NCI-H446 treated with DMSO at 0.1 percent for 48 hours (cell line): ENCODE measurements at regions not wholly inside any gene's neighbourhood (a gene's known extent, or its start where the extent isn't known, plus 50 kb on each side); places are given as distances from the start of the nearest gene placed in this dataset.
"Not testable (repeated sequence)": the region's sequence is repeated elsewhere in the genome, so short reads cannot be mapped to it uniquely, and the experiment has no call there.

Experiments
- DNase-seq: peaks from one replicate; lab custom pipeline; 2025; lab: John Stamatoyannopoulos, UW

DNA sequence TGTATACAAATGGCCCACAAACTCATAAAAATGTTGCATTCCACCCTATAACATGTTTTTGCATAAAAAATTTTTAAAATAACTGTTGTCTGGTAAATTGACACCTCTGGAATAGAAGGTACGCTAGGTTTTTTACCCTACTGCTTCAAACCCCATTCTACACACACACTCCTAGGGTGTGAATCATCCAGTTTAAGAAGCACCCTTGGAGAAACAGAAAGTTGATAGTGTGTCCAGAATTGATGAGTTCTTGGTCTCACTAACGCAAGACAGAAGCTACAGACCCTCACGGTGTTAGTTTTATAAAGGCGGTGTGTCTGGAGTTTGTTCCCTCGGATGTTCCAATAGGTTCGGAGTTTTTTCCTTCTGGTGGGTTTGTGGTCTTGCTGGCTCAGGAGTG lies 158.5 kb downstream of the KLRB1 start:
- DNase-seq = no peak

DNA sequence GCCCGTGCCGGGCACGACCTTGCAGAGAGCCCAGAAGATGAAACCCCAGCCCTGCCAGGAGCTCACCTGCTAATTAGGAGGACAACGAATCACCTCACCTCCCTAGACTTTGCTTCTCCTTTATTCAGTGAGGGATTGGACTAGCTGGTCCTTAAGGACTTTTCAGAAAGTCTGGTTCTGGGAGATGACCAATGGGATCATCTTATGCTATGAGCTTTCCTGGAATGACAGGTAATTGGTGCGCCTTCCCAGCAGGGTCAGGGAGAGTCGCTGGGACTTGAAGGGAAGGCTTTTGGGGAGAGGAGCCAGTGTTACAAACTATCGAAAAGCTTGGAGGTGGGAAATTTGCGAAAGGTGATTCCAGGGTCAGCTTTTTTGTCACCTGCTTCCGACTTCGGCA lies 159.1 kb downstream of the KLRB1 start:
- DNase-seq = not testable (repeated sequence)

DNA sequence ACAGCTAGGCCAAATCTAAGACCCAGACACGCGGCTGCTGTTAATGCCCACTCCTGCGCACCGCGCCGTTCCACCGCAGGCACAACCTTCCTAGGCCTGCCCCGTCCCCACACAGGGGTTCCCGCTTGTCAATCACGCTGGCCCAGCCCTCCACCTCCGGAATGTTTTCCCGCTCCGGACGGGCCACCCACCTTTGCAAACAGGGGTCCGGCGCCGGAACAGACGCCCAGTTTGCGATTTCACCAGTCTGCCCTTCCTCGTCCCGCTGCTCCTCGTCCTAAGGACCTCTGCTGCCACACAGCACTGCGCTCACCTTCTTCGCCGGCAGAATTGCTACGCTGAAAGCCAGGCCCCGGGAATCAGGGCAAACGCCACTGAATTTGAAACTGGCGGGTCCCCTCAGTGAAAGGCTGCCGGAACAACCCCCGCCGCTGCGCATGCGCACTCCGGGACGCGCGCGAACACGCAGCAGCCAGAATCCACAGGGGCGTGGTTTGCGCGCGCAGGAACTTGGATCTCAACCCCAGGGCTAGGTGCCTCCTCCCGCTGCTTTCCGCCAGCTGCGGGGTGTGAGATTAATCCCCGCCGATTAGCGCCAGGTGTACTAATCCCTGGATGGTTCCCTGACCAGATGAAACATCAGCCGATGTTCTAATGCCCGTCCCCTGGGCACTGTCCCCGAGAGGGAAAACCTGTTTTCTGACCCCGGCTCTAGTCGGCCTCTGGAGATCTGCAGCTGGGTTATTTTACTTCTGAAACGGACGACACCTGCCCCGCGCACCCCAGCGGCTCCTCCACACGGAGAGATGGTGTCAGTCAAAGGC lies 159.7 kb downstream of the KLRB1 start:
- DNase-seq = peak; percentile 63

DNA sequence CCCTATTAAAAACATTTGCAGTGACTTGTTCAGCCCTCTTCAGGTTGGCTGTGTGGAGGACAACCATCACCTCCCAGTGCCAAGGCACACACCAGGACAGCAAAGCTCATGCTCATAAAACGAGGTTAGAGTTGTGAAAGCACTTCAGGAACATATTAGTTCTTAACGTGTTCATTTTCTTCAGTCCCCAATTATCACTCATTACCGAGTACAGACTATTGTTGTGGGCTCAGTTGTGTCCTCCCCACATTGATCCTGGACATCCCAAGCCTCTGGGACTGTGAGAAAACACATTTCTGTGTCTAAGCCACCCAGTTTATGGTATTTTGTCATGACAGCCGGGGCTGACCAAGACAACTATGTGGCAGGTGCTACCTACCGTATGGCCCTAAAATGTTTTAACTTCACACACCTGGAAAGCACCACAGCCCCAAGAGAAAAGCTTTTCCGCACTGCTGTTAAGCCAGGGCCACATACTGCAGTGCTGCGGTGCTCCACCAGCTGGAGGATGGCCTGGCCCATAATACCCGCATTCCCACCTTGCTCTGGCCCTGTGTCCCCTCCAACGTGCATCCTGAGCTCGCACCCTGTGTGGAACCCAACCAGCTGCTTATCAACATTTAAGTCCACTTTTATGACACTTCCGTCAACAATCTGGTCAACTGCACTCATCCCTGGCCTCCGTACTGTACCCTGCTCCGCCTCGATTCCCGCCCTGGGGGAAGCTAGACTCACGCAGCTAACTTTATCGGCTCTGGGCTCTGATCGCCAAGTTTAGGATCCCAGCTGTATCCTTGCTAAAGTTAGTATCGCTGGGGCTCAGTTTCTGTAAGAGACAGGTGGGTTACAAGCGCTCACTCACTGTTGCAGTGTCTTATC lies 160.6 kb downstream of the KLRB1 start:
- DNase-seq = not testable (repeated sequence)

DNA sequence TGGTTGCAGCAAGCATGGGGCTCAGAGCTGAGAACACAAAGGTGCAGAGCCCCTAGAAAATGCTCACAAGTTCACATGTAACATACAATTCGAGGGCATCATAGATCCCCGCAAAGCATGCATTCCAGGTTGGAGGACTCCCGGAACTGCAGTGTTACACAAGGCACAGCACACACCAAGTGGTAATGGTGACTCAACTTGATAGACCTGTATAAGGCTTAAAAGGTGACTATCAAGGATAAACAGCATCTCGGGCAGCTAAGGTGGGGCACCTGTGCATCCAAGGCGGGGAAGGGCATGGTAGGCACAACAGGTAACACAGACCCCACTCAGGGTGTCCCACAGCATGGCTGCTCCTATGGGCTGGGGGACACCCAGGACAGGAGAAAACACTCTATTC lies 167.3 kb downstream of the KLRB1 start:
- DNase-seq = not testable (repeated sequence)

DNA sequence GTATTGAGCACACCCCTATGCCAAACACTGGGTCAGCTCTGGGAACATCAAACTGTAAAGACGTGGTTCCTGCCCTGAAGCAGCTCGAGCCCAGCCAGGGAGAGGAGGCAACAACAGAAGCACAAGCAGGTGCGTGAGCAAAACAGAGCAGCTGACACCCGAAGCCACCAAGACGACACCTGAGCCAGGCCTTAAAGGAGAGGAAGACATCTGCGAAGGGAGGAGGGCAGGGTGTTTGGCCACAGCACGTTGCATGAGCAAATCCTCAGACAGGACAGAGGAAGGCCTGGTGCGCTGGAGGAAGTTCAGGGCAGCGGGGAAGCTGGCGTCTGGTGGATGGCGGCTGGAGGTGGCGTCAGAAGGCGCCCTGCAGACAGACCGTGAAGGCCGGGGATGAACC lies 172.0 kb downstream of the KLRB1 start:
- DNase-seq = not testable (repeated sequence)

DNA sequence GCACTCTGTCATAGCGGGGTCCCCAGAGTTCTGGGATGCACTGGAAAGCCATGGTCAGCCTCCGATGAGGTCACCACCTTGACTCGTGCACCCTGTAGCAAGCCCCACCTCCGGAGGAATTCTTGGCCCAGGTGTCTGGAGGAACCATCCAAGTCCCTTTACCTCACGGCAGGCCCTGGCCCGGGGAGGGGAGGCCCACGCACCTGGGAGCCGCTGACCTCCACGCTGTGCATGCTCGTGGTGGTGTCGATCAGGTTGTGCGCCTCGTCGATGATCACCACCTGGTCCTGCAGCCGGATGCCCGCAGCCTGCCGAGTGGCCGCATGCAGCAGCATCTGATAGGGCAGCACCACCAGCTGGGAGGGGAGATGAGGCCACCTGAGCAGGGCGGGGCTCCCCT lies 177.3 kb downstream of the KLRB1 start:
- DNase-seq = not testable (repeated sequence)

DNA sequence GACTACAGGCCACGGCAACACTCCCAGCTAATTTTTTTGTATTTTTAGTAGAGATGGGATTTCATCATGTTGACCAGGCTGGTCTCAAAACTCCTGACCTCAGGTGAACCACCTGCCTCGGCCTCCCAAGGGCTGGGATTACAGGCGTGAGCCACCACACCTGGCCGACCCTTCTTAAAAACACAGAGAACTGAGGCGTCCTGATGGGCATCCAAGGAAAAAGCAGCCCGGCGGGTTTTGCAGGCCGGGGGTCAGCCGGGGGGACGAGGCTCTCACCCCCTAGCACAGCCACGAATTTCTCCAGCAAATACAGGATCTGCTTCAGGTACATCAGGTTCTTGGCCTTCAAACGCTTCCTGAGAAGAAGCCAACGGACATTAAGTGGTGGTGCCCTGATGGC lies 178.9 kb downstream of the KLRB1 start:
- not testable (repeated sequence) for DNase-seq

DNA sequence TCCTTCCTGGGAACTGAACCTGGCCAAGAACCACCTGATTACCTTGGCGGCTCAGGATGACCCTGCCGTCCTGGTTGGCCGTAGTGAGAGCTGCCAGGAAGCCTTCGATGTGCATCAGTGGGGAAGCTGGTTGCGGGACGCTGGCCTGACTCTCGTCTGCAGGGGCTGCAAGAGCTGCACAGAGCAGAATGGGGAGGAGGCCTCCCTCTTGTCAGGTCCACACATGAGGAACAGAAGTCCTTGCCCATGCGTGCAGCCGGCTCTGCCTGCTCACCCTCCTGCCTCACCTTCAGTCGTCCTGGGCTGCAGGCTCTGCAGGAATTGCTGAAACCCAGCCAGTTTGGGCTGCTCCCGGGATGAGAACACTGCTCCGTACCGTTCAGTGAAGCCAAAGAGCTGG lies 182.3 kb downstream of the KLRB1 start:
- not testable (repeated sequence) for DNase-seq

DNA sequence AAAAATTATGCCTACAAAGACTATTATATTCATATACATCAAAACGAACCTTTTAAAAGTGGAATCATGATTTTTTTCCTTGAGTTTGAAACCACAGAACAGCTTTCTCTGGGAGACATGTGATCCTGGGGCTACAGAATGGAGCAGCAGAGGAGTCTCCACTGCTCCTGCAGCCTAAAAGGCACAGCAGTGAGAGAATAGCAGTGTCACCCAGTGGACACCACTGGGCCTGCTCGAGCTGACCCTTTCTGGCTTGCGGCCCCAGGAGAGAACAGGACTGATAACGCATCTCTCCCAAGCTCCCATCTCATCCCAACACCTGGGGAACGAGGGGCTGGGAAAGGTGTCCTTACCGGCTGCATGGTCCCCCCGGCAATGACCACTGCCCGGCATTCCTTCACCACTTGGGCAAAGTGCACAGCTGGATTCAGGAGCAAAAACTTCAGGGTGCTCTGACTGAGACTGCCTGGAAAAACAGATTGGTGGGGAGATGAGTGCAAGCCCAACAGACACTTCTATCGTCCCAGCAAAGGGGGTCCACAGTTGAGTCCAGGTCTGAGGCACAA lies 183.5 kb downstream of the KLRB1 start:
- not testable (repeated sequence) for DNase-seq

DNA sequence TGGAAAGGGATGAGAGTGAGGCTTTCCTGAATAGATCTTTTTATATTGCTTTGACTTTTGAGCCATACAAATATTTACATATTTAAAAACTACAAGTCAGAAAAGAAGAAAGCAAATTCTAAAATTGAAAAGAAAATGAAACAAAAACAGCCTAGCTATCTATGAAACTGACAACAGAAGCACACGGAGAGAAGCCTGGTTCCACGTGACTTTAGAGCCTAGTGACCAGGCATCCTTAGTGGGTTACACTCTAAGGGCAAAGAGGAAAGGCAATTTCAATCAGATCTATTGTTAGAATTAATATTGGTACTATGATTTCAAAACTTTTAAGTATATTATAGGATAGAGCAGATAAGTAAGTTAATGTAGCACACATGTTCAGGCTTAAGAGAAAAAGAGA lies 185.0 kb downstream of the KLRB1 start:
- DNase-seq = not testable (repeated sequence)

DNA sequence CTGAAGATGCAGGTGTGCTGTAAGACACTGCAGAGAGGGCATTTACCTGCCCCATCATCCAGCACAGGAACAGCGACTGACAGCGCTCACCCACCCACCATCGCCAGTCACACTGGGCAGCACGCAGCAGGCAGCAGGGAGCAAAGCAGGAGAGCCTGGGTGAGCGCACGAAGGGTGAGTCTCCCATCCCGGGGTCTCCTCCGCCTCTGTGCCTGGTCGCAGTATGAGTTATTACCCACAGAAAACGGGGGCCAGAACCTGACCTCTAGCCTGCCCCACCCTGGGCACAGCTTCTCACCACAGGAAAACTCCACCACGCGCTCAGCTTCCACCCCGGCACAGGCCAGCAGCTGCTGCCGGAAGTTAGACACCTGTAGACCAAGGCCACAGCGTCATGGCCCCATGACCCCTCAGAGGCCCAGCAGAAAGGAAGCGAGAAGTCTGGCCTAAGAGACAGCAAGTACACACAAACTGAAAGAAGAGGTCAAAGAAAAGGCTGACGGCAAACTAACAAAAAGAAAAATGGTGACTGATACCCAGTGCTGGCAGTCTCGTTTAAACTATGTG lies 186.1 kb downstream of the KLRB1 start:
- not testable (repeated sequence) for DNase-seq

DNA sequence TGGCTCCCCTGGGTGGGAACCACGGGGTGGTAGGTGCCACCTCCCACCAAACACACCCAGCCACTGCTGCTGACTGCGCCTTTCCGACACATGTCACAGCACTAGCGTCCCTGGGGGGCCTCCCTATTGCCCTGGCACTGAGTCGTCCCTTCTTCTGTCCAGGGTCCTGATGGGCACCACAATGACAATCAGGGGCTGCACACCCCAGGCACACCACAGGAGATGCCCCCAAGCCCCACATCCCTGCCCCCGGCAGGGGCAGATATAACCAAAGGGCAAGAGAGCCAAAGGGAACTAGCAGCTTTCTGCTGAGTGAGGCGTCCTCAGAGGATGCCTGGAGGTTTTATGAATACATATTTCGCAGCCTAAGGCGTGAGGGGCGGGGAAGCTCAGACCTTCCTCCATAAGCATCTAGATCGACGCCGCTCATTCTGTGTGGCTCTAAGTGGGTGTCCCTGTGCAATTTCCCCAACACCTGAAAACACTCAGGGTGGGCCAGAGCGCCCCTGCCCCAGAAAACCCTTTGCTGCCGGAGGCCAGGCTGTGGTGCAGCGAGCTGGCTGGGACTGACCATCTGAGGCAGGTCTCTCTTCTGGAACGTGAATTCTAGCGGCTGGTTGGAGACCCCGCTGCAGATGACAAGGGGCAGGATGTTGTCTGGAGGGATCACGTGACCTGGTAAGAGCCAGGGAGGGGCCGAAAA lies 186.7 kb downstream of the KLRB1 start:
- DNase-seq = not testable (repeated sequence)

DNA sequence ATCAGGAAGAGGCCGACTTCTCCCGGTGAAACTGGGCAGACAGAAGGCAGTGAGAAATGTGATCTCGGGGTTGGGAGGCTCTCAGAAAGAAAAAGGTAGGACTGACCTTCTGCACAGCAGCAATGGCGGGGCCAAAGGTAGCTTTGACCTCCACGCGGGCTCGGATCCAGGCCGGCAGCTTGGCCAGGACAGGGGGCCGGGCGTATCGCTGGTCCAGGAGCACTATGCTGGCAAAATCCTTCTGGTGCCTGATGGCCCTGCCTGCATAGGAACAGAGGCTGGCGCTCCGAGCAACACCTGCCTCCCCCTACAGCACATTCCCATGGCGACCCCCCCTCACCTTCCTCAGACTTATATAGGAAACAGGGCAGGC lies 189.1 kb downstream of the KLRB1 start:
- not testable (repeated sequence) for DNase-seq

DNA sequence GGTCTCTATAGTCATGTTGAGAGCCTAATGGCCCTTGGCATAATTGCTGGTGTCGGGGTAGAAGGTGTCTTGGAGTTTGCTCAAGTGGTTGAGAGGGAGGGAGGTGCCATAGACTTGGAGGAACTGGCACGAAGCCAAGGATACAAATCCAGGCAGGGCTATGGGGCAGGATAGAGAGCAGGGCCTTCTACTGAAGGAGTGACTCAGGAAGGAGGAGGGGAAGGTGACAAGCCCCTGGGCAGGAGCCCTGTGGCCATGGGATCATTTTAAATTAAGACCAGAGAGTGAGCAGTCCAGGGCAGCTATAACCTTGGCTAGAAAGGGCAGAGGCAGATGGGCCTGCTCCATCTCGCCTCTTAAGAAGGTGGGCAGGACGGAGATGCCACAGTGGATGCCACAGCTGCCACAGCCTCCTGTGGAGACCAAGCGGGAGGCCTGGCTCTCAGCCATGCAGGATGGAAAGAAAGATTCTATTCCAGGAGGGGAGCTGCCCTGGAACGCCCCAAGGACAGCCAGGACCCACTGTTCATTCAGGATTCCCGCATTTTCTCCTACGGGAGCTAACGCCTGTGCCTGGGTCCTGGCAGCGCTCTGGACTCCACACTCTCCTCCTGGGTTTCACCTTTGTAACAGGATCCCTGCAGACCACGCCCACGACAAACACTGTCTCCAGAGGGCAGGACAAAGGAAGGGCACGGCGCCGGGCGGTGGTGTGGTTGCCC lies 189.6 kb downstream of the KLRB1 start:
- not testable (repeated sequence) for DNase-seq

DNA sequence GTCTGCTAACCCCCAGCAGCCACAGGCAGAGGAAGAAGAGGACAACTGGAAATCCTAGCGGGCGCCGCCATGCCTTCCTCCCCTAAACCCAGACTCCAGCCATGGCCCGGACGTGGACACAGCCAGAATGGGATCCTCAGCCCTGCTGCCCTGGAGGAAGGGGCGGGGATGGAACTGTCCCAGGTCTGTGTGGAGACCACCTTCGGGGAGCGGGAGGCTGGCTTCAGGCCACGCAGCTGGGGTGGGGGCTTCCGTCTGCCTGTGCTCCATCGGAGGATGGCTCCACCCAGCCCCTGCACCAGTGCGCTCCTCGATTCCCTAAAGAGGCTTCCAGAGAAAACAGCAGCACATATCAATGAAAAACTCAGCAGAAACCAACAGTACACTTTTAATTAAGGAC lies 190.4 kb downstream of the KLRB1 start:
- DNase-seq = not testable (repeated sequence)

DNA sequence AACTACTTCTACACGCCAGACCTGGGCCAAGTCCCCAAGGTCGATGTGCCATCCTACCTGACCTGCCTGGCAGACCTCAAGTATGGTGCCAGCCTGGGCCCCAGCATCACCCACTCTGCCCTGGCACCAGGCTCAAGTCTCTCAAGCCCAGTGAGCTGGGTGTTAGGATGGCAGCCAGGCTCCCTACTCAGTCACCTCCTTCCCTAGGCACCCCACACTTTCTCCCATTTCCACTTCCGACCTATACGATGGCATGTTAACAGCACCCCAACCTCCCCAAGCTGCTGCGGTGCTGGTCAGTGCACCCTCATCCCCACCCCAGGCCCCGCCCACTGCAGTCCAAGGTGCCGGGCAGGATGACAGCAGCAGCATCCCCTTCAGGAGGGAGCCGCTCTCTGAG lies 191.4 kb downstream of the KLRB1 start:
- not testable (repeated sequence) for DNase-seq

DNA sequence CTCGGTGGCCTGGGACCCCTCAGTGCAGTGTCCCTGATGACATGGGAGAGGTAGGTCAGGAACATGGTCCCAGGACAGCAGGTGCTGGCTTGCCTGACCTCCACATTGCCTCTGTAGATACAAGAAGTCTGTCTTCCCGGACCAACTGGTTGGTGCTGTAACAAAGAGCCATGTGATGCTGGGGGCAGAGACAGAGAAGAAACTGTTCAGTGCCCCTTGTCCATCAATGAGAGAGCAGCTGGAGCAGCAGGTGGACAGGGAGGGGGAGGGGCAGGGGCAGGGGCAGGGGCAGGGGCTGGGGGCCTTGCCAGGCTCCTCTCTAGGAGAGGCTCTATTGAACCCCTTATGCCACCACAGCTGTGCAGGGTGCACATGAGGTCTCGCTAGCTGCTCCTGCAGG lies 191.8 kb downstream of the KLRB1 start:
- not testable (repeated sequence) for DNase-seq

DNA sequence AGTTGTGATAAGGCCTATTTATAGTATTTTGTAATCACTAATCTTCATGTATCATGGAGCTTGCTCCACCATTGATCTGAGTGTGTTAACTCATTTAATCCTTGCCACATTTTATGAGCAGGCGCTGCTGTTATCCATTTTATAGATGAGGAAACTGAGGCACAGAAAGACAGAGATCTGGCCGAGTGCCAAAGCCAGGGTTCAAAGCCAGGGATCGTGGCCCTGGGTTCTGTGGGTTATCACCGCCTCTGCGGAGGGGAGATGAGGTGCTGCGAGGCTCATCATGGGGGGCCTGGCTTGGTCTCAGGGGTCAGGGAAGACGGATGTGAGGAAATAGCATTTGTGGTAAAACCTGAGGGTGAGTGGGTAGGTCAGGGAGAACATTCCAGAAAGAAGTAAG lies 193.9 kb downstream of the KLRB1 start:
- not testable (repeated sequence) for DNase-seq

DNA sequence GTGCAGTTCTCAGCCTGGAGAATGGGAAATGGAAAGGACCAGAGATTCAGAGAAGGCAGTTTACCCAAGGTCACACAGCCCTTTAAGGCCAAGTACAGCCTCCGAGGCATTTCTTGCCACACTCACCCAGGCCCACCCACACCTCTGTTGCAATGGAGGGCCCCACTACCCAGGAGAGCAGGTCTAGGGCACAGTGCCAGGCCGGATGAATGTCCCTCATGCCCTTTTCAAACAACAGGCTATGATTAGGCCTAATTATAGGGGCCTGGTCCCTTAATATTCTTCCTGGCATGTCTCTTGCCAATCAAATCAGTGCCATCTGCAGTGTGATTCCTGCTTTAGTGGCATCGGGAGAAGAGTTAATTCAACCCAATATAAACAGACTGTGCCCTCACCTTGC lies 195.3 kb downstream of the KLRB1 start:
- DNase-seq = not testable (repeated sequence)
